HEK293 (cell line): ENCODE measurements at regions not wholly inside any gene's neighbourhood (a gene's known extent, or its start where the extent isn't known, plus 50 kb on each side); places are given as distances from the start of the nearest gene placed in this dataset.
"Not testable (repeated sequence)": the region's sequence is repeated elsewhere in the genome, so short reads cannot be mapped to it uniquely, and the experiment has no call there.

ENCODE experiments used
- REPIN1 ChIP-seq: fragments of 450-650 bp; formaldehyde crosslinking; IDR thresholded peaks from 2 replicates; pipeline ENCODE4 v1.5.1; 2017; ENCODE audit warnings: missing biosample characterization, missing genetic modification characterization, low read depth
- TRIM28 ChIP-seq: IDR thresholded peaks from 2 replicates; pipeline ENCODE4 v1.6.1; 2011; ENCODE audit warnings: low read length, control low read depth, borderline replicate concordance
- ZBTB7A ChIP-seq: fragments of 450-650 bp; formaldehyde crosslinking; IDR thresholded peaks from 2 replicates; pipeline ENCODE4 v1.5.1; 2016; ENCODE audit warnings: low read depth, missing biosample characterization, missing genetic modification characterization
- TF ChIP-seq, protein P1 (sequence below): fragments of 450-650 bp; formaldehyde crosslinking; IDR thresholded peaks from 2 replicates; pipeline ENCODE4 v1.5.1; 2016; ENCODE audit warnings: missing biosample characterization, missing genetic modification characterization

DNA sequence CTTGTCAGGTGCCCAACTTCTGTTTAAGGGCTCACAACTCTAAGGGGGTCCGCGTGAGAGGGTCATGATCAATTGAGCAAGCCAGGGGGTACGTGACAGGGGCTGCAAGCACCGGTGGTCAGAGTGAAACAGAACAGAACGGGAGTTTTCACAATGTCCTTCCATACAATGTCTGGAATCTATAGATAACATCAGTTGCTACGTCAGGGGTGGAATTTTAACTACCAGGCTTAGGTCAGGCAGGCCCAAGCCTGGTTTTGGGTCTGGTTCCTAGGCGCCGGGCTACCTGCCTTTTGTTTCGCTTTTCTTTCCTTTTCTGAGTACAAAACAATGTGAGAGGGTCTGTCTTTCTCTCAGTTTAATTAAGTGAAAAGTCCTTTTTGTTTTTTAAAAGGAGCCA is 666.5 kb upstream of the MBL2 start:
- TF ChIP-seq TRIM28; REPIN1 (tag by site-specific recombination); ZBTB7A: not testable (repeated sequence)
- TF ChIP-seq, protein P1, sequence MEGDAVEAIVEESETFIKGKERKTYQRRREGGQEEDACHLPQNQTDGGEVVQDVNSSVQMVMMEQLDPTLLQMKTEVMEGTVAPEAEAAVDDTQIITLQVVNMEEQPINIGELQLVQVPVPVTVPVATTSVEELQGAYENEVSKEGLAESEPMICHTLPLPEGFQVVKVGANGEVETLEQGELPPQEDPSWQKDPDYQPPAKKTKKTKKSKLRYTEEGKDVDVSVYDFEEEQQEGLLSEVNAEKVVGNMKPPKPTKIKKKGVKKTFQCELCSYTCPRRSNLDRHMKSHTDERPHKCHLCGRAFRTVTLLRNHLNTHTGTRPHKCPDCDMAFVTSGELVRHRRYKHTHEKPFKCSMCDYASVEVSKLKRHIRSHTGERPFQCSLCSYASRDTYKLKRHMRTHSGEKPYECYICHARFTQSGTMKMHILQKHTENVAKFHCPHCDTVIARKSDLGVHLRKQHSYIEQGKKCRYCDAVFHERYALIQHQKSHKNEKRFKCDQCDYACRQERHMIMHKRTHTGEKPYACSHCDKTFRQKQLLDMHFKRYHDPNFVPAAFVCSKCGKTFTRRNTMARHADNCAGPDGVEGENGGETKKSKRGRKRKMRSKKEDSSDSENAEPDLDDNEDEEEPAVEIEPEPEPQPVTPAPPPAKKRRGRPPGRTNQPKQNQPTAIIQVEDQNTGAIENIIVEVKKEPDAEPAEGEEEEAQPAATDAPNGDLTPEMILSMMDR, result not testable (repeated sequence)
